GM12874 (cell line): ENCODE measurements at regions not wholly inside any gene's neighbourhood (a gene's known extent, or its start where the extent isn't known, plus 50 kb on each side); places are given as distances from the start of the nearest gene placed in this dataset.

Experiments used
- TF ChIP-seq, protein P1 (sequence below): IDR thresholded peaks from 2 replicates; pipeline ENCODE4 v1.5.1; 2011; ENCODE audit warnings: low read depth, mild to moderate bottlenecking, control low read depth, low read length, moderate library complexity; ENCODE audit not compliant: insufficient read depth

GRCh38 chr1:29893046-29893723 lies 656.9 kb downstream of the PTPRU start:
- TF ChIP-seq, protein P1, sequence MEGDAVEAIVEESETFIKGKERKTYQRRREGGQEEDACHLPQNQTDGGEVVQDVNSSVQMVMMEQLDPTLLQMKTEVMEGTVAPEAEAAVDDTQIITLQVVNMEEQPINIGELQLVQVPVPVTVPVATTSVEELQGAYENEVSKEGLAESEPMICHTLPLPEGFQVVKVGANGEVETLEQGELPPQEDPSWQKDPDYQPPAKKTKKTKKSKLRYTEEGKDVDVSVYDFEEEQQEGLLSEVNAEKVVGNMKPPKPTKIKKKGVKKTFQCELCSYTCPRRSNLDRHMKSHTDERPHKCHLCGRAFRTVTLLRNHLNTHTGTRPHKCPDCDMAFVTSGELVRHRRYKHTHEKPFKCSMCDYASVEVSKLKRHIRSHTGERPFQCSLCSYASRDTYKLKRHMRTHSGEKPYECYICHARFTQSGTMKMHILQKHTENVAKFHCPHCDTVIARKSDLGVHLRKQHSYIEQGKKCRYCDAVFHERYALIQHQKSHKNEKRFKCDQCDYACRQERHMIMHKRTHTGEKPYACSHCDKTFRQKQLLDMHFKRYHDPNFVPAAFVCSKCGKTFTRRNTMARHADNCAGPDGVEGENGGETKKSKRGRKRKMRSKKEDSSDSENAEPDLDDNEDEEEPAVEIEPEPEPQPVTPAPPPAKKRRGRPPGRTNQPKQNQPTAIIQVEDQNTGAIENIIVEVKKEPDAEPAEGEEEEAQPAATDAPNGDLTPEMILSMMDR: no peak

DNA sequence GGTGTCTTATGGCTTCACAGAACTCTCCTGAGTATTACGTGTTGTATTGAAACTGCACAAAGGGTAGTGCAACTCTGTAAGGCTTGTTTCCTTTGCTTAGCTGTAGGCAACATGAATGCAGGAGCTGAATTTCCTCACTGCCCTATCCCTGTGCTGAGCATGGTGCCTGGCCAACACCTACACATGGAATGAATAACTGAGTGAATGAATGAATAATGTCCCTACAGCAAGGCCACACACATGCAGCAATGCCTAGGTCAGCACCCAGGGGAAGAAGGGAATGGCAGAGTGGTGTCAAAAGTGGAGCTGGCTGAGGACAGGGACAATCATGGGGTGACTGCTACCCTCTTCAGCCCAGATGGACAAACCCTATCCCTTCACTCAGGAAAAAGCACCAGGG lies 655.9 kb downstream of the PTPRU start:
- TF ChIP-seq, protein P1: no peak

DNA sequence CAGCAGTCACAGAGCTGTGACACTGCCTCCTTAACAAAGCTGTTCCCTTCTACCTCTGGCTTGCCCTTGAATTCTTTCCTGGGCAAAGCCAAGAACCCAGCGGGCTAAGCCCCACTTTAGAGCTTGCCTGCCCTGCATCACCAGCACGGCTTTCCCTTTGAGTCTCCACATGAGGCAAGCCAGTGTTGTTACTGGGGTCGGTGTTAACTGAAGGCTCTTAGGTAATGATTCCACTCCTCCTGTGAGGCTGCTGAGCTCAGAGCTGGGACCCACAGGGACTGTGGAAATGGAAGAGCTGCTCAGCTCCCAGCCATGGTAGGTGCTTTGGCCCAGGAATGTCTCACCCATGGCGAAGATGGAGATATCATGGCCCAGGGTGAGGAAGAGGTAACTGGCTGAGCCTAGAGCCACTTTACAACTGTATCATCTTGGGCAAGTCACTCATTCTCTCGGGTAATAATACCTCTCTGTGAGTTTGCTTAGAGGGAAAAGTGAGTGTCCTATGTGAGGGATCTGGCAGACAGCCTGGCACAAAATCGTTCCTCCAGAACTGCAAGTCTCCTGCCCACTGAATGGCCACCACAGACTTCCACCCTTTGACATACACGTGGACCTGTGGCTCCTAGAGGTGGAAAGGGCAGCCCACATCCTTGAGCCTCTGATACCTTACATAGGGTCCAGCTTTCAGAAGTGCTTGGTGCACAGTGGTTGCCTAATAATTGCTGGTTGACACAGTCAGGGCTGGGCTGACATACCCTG lies 654.1 kb downstream of the PTPRU start:
- TF ChIP-seq, protein P1: no peak

DNA sequence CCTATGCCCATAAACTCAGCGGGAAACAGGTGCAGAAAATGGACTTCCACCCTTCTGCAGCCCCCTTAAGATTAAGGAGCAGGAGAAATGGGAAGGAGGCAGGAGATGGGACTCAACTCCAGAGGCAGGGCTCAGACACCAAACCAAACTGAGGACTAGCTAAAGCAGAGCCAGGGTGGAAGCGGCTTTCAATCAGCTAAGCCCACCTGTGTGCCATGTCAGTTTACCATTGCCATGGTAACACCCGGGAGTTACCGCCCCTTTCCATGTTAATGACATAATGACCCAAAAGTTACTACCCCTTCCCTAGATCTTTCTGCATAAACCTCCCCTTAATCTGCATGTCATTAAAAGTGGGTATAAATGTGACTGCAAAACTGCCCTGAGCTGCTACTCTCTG lies 653.5 kb downstream of the PTPRU start:
- TF ChIP-seq, protein P1: no peak

- TF ChIP-seq, protein P1: no peak
Measured at GRCh38 chr1:29884740-29885139, 648.4 kb downstream of the PTPRU start.

DNA sequence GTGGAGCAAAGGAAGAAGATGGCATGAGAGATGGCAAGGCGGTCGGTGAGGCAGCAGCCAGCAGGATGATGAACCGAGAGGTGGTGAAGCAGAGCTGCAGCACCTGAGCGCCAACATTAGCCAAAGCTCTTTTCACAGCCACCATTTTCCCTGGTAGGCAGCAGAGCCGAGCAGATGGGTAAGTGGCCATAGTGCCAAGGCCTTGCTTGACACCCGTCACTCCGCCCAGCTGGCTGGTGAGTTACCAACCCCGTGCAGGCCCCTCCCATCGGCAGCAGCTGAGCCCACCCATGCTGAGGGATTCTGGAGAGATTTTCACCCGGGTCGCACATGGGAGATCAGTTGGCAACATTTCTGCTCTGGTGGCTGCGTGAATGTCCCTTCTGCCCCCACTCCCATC lies 647.7 kb downstream of the PTPRU start:
- TF ChIP-seq, protein P1: no peak

DNA sequence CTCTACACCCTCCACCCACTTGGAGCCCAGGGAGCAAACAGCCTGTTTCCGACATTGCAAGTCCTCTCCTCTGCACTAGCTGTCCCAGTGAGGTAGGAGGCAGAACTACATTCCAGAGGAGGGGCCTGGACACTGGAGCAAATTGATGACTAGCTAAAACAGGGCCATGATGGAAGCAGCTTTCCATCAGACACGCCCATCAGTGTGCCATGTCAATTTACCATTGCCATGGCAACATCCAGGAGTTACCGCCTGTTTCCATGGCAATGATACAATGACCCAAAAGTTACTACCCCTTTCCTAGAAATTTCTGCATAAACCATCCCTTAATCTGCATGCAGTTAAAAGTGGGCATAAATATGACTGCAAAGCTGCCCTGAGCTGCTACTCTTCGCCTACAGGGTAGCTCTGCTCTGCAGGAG lies 647.1 kb downstream of the PTPRU start:
- TF ChIP-seq, protein P1: no peak
